HG02763 (cell line): ENCODE measurements at regions not wholly inside any gene's neighbourhood (a gene's known extent, or its start where the extent isn't known, plus 50 kb on each side); places are given as distances from the start of the nearest gene placed in this dataset.

Experiments
- ATAC-seq: cut with Tn5 transposase; IDR thresholded peaks from one replicate; pipeline ENCODE4 v1.9.1; 2021; ENCODE audit warnings: mild to moderate bottlenecking, moderate library complexity; ENCODE audit not compliant: unreplicated experiment

- ATAC-seq = no peak
Measured at GRCh38 chr21:25384782-25385181, 222.5 kb downstream of the MRPL39 start.

- no peak for ATAC-seq
Measured at GRCh38 chr21:25383545-25383944, 223.7 kb downstream of the MRPL39 start.

DNA sequence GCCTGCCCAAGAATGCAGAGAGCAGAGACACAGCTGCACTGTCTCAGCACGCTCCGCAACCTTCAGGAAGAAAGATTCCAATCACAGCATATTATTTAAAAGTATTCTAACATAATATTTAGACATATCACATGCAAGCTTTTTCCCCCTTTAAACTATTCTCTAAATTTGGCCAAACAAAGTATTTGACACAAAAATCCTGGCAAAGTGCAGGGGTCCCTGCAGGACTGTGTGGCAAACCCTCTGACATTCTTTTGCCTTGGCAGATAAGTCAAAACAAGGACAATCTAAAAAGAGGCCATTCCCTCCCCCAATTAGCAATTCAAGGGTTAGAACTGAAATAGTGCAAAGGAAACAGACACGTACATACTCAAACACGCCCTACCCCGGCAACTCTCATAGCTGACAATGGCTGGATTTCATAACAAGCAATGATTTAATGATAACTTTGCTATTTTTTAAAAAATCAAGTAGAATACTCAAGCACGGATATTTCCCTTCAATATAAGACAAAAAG lies 225.3 kb downstream of the MRPL39 start:
- ATAC-seq = no peak

DNA sequence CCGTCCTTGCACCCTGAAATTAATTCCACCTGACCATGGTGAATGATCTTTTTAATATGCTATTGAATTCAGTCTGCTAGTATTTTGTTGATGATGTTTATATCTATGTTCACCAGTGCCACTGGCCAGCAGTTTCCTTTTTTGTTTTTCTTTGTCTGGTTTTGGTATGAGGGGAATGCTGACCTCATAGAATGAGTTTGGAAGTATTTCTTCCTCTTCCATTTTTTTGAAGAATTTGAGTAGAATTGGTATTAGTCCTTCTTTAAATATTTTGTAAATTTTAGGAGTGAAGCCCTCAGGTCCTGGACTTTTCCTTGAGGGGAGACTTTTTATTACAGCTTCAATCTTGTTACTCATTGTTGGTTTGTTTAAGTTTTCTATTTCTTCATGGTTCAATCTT lies 231.6 kb downstream of the MRPL39 start:
- ATAC-seq = no peak

DNA sequence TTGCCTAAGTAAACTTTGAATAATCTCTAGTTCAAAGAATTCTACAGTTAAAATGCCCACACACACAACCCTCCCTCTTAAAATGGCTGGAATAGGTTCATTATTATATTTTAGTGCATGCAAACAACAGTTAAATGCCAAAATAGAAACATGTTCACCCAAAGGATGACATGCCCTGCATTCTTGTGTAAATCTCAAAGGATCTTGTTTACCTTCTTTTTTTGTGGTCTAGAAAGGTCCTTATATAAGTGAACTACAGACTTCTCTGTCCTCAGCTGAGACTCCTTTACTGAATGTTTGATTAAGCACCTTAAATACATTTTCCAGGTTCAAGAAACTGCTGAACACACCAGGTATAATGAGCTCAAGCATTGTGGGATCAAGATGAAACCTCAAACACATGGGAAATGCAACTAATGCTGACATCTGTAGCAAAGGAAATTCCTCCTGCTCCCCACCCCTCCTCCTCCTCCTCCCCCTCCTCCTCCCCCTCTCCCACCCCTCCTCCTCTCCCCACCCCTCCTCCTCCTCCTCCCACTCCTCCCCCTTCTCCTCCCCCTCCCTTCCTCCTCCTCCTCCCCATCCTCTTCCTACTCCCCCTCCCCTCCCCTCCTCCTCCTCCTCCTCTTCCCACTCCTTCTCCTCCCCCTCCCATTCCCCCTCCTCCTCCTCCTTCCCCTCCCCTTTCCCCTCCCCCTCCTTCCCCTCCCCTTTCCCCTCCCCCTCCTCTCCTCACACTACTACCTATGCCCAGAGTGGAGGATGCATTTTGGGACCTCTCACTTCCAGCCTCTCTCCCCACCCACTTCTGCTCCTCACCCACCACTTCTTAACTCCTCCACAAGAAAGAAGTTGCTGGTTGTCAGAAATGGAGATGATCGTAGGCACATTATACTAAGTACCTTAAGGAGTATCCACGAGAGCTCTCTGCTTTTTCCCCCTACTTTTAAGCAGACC lies 233.9 kb downstream of the MRPL39 start:
- no peak for ATAC-seq

- ATAC-seq = no peak
Measured at GRCh38 chr21:25371841-25372425, 235.3 kb downstream of the MRPL39 start.

GRCh38 chr21:25370311-25370744 lies 237.0 kb downstream of the MRPL39 start:
- no peak for ATAC-seq

- ATAC-seq = no peak
Measured at GRCh38 chr21:25369524-25370300, 237.6 kb downstream of the MRPL39 start.

DNA sequence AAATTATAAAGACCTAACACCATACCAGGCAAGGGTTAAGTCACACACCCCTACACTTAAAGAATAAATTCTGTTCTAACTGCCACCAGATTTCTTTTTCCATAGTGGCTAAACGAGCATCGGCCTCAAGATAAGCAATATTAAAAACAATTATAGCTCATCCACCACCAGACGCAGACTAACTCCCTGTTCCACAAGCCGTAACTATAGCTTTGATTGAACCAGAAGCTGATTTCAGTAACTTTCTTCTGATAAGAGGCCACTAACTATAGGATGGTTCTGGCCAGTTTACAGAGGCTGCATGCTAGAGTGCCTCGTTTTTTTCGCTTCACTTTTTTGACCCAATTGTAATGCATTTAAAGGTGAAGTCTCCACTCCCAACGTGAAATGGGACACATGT lies 238.8 kb downstream of the MRPL39 start:
- no peak for ATAC-seq

- ATAC-seq = no peak
Measured at GRCh38 chr21:25366116-25366515, 241.2 kb downstream of the MRPL39 start.

DNA sequence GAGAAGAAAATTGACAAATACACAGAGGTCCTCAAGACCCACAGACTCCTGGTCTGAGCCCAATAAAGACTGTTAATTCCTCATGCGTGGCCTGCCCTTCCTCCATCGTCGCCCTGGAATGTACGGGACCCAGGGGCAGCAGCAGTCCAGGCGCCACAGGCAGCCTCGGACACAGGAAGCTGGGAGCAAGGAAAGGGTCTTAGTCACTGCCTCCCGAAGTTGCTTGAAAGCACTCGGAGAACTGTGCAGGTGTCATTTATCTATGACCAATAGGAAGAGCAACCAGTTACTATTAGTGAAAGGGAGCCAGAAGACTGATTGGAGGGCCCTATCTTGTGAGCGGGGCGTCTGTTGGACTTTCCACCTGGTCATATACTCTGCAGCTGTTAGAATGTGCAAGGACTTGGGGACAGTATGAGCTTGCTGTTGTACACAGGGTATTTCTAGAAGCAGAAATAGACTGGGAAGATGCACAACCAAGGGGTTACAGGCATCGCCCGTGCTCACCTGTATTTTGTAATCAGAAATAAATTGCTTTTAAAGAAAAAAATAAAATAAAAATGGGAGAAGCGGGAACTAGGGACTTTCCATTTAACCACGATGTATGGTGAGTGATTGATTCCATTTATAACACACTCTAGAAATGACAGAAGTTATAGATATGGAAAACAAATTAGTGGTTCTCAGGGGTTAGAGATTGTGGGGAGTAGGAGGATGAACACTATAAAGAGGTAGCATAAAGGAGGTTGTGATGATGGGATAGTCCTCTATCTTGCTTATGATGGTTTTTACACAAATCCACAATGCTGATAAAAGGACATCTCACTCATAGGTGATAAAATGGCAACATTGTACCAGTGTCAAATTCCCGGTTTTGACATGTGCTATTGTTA lies 244.7 kb downstream of the MRPL39 start:
- ATAC-seq = no peak

DNA sequence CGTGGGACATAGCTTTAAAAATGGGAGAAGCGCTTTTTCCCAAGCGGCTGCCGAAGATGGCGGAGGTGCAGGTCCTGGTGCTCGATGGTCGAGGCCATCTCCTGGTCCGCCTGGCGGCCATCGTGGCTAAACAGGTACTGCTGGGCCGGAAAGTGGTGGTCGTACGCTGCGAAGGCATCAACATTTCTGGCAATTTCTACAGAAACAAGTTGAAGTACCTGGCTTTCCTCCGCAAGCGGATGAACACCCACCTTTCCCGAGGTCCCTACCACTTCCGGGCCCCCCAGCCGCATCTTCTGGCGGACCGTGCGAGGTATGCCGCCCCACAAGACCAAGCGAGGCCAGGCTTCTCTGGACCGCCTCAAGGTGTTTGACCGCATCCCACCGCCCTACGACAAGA lies 245.5 kb downstream of the MRPL39 start:
- ATAC-seq = no peak

GRCh38 chr21:25361097-25361496 lies 246.2 kb downstream of the MRPL39 start:
- ATAC-seq = no peak

DNA sequence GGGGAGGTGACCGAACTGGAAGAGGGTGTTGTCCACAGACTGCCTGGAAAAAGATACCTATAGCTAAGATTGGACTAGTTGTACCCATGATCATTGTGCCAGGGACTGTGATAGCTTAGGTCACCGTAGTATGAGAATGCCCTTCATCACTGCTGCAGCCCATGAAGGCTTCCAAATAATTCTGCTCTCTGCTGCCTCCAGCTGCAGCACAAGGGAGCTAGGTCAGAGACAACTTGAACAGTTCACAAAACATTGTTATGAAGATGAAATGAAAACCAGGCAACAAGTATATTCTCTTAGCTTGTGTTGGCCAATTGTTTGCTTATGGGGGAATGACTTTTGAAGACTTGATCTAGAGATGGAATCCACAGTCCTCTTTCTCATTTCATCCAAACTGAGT lies 246.7 kb downstream of the MRPL39 start:
- no peak for ATAC-seq

DNA sequence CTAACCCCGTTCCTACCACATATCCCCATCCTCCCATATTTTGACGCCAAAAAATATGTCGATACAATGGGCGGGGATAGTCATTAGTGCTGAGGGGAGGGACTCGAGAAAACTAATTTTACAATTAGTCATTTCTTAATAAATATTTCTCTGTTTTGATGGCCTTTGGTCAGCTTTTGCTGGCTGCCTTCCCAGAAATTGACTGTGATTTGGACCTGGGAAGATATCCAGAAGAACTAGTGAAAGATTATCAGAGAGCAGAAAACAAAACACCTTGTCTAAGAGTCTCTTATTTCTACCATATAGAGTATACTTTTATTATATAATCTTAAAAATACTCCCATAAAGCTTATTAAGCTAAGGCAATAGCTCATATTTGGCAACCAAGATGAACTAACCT lies 247.6 kb downstream of the MRPL39 start:
- no peak for ATAC-seq

- no peak for ATAC-seq
Measured at GRCh38 chr21:25350056-25350455, 257.2 kb downstream of the MRPL39 start.

DNA sequence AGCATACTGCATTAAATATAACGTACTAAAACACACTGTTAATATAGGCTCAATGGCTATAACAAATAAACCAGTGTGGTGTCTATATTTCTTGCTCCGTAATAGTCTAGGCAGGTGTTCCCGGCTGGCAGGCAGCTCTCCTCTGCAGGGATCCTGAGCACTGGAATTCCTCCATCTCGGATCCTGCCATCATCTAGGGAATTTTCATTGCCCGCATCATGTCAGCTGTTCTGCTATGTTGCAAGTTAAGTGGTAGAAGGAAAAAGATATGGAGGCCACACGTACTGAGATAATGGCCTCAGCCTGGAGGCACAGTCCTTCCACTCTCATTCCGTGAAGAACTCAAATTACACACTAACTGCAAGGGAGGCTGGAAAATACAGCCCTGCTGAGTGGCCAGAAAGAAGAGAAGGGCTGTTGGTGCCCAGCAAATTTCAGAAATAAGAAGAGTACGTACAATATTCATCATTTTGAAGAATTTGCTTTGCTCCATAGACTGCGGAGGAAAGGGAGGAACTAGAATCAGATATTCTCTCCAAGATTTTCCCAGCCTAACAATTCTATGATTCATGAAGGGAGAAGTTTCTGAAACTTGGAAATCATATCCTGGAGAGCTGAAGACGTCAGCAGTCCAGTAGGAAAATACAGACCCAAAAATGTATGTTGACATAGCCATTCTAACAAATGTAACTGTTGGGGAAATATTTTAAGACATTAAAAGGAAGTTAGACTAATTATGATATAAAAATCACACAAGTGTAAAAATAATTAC lies 263.3 kb downstream of the MRPL39 start:
- no peak for ATAC-seq

DNA sequence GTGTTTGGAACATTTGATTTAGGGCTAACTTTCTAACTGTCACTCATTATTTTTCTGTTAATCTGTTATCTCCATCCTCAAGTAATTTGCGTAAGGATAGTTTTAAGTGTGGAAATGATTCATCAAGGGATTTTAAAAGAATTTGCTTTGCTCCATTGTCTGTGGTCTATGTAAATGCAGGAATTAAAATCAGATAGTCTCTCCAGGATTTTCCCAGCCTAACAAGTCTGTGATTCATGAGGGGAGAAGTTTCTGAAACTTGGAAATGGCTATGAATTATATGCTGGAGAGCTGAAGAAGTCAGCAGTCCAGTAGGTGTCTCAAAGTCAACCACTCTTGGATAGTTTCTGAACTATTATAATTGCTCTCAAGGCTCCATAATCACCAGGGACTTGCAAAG lies 264.5 kb downstream of the MRPL39 start:
- no peak for ATAC-seq

DNA sequence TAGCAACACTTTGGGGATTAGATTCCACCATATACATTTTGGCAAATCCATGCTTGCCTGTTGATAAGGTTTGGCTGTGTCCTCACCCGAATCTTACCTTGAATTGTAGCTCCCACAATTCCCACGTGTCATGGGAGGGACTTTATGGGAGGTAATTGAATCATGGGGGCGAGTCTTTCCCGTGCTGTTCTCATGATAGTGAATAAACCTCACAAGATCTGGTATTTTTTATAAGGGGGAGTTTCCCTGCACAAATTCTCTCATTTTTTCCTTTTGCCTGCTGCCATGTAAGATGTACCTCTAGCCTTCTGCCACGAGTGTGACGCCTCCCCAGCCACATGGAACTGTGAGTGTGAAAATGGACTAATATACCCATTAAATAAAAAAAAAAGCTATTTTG lies 265.3 kb downstream of the MRPL39 start:
- ATAC-seq = no peak

DNA sequence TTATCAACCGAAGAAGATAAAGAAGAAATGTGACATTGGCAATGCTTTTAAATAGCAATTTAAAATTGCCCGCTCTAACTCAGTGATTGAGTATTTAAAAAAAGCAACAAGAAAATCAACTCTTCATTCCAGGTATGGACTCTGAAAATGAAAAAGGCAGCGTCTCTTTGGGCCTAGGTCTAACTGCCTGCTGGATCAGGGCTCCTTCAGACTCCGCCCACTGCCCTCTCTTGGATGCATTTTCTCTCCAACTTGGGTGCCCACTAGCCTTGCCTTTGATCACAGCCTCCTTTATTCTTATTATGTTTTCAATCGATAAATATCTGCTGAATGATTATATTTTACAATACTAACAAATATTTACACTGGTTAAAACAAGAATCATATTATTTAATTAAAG lies 268.9 kb downstream of the MRPL39 start:
- no peak for ATAC-seq
